Mesendoderm (in vitro differentiated cells): ENCODE measurements at regions not wholly inside any gene's neighbourhood (a gene's known extent, or its start where the extent isn't known, plus 50 kb on each side); places are given as distances from the start of the nearest gene placed in this dataset.
"Not testable (repeated sequence)": the region's sequence is repeated elsewhere in the genome, so short reads cannot be mapped to it uniquely, and the experiment has no call there.

Experiments used
- DNase-seq: peaks from one replicate; pipeline ENCODE4 v3.0.0; 2013
- H2AK5ac ChIP-seq: 2 replicates; pipeline ENCODE4 v1.6.1; 2013; ENCODE audit warnings: low read length, inconsistent platforms
- H2BK120ac ChIP-seq: 2 replicates; pipeline ENCODE4 v1.6.1; 2013; ENCODE audit warnings: low read depth, mild to moderate bottlenecking, low read length, moderate library complexity, mixed read lengths
- H2BK15ac ChIP-seq: replicated peaks from 2 replicates; pipeline ENCODE4 v1.6.1; 2013; ENCODE audit warnings: low read depth, mild to moderate bottlenecking, moderate library complexity
- H2BK5ac ChIP-seq: 2 replicates; pipeline ENCODE4 v1.6.1; 2013; ENCODE audit warnings: low read length, inconsistent platforms
- H3K18ac ChIP-seq: 2 replicates; pipeline ENCODE4 v1.6.1; 2013; ENCODE audit warnings: mild to moderate bottlenecking, low read length, mixed read lengths
- H3K23ac ChIP-seq: one replicate; pipeline ENCODE4 v1.6.1; 2013; ENCODE audit warnings: low read length
- H3K27ac ChIP-seq: 2 replicates; pipeline ENCODE4 v1.5.1; 2013; ENCODE audit warnings: low read depth, mild to moderate bottlenecking, inconsistent platforms, low read length, moderate library complexity
- H3K27me3 ChIP-seq: 2 replicates; pipeline ENCODE4 v1.6.1; 2013; ENCODE audit warnings: low read length, control low read depth, mild to moderate bottlenecking, inconsistent platforms; ENCODE audit not compliant: insufficient read depth, poor library complexity
- H3K36me3 ChIP-seq: 2 replicates; pipeline ENCODE4 v1.6.1; 2013; ENCODE audit warnings: low read length, inconsistent platforms; ENCODE audit not compliant: control insufficient read depth, insufficient read depth
- H3K4ac ChIP-seq: one replicate; pipeline ENCODE4 v1.6.1; 2013; ENCODE audit warnings: low read depth, mild to moderate bottlenecking, low read length, moderate library complexity
- H3K4me1 ChIP-seq: 2 replicates; pipeline ENCODE4 v1.6.1; 2013; ENCODE audit warnings: low read depth, low read length, inconsistent platforms; ENCODE audit not compliant: control insufficient read depth
- H3K4me2 ChIP-seq: 2 replicates; pipeline ENCODE4 v1.6.1; 2013; ENCODE audit warnings: low read length
- H3K4me3 ChIP-seq: 2 replicates; pipeline ENCODE4 v1.5.1; 2013; ENCODE audit warnings: mild to moderate bottlenecking, low read length
- H3K56ac ChIP-seq: one replicate; pipeline ENCODE4 v1.6.1; 2013; ENCODE audit warnings: low read length
- H3K79me1 ChIP-seq: 2 replicates; pipeline ENCODE4 v1.6.1; 2013; ENCODE audit warnings: low read length, inconsistent platforms
- H3K79me2 ChIP-seq: 2 replicates; pipeline ENCODE4 v1.6.1; 2013; ENCODE audit warnings: mild to moderate bottlenecking, low read length; ENCODE audit not compliant: control insufficient read depth, insufficient read depth
- H3K9ac ChIP-seq: 2 replicates; pipeline ENCODE4 v1.6.1; 2013; ENCODE audit warnings: low read length, inconsistent platforms
- H4K5ac ChIP-seq: one replicate; pipeline ENCODE4 v1.6.1; 2013; ENCODE audit warnings: low read length
- H4K8ac ChIP-seq: one replicate; pipeline ENCODE4 v1.6.1; 2013; ENCODE audit warnings: low read depth, mild to moderate bottlenecking, control low read depth, low read length, moderate library complexity
- WGBS: extraction: QIAGEN DNeasy Blood & Tissue Kit; methylation state at CpG from one replicate; pipeline ENCODE4 v1.1.7; 2013; ENCODE audit warnings: low lambda C conversion rate, missing lambda C conversion rate; ENCODE audit not compliant: insufficient coverage; ENCODE audit errors: extremely low coverage; 5-methylcytosine and 5-hydroxymethylcytosine counted together

DNA sequence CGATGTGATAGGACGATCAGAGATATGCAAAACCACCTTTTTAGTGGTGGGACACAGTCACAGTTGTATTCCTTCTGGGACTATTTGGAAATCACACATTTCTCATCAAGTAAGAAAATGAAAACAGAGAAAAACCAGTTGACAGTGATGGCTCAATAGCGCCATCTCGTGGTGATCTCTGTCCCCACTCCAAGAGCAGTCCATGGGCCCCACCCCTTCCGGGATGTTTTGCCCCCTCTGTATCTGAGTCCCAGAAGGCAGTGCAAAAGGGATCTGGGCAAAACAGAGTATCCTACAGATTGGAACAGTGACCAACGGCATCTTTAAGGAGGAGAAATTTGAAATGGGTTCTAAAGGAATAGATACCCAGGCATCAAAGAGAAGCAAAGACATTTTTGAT, 155.5 kb downstream of the NPIPA8 start:
- not testable (repeated sequence) for H3K4ac ChIP-seq, H3K4me3 ChIP-seq, H2BK15ac ChIP-seq, H2AK5ac ChIP-seq, H3K18ac ChIP-seq, H3K79me1 ChIP-seq, H4K8ac ChIP-seq, H3K79me2 ChIP-seq, H3K27me3 ChIP-seq, H3K56ac ChIP-seq, H3K4me1 ChIP-seq, H2BK120ac ChIP-seq, H3K9ac ChIP-seq, H4K5ac ChIP-seq, DNase-seq, H3K23ac ChIP-seq, H3K4me2 ChIP-seq, H3K36me3 ChIP-seq, H3K27ac ChIP-seq, H2BK5ac ChIP-seq
- no CpG with 5 or more reads among the region's 6 CpGs for WGBS

DNA sequence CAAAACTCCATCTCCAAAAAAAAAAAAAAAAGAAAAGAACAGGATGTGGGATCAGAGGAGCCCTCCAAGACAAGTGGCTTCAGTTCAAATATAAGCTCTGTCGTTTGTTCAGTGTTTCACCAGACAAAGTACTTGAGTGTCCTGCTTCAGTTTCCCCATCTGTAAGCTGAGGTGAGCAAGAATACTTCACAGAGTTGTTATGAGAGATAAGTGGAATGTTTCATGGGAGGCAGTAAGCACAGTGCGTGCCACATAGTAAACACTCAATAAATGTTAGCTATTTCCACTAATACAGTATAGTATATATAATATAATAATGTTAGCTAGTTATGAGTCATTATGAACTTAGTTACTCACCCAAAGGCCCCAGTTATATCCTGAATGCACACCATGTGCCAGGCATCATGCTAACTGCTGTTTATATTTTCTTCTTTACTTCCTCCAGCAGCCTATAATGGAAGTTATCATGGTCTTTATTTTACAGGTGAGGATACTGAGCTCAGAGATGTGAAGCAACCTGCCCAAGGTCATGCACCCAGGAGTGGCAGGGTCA, 162.5 kb downstream of the NPIPA8 start:
- not testable (repeated sequence) for H3K4me2 ChIP-seq, H3K79me1 ChIP-seq, H2BK120ac ChIP-seq, H3K23ac ChIP-seq, H4K5ac ChIP-seq, H3K4ac ChIP-seq, H3K4me3 ChIP-seq, DNase-seq, H2AK5ac ChIP-seq, H3K27me3 ChIP-seq, H3K56ac ChIP-seq, H4K8ac ChIP-seq, H2BK5ac ChIP-seq, H3K18ac ChIP-seq, H3K79me2 ChIP-seq, H3K27ac ChIP-seq, H2BK15ac ChIP-seq, H3K36me3 ChIP-seq, H3K9ac ChIP-seq, H3K4me1 ChIP-seq
- WGBS = no CpG with 5 or more reads among the region's 2 CpGs

DNA sequence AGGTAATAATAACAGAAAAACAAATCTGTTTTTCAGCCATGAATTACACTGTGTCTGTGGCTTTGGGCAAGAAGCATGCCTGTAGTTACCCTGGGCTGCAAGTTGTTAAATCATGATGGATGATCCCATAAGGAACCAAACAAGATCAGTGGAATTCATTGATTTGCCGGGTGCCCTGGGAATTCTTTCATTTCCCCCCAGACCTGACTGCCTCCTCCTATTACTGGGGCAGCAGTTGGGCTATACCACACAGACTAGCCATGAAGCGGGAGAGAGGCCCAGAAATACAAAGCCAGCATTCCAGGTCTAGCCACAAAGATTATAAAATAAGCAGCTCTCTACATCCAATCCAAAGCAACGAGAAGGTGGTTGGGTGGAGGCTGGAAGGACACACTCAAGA, 174.2 kb downstream of the NPIPA8 start:
- not testable (repeated sequence) for H3K9ac ChIP-seq, H3K4me1 ChIP-seq, H3K27ac ChIP-seq, H3K4me2 ChIP-seq, DNase-seq, H3K36me3 ChIP-seq, H3K79me1 ChIP-seq, H3K79me2 ChIP-seq, H3K23ac ChIP-seq, H3K56ac ChIP-seq, H3K18ac ChIP-seq, H2BK15ac ChIP-seq, H3K4ac ChIP-seq, H2AK5ac ChIP-seq, H3K4me3 ChIP-seq, H4K8ac ChIP-seq, H4K5ac ChIP-seq, H2BK120ac ChIP-seq, H3K27me3 ChIP-seq, H2BK5ac ChIP-seq
- no CpG with 5 or more reads among the region's 3 CpGs for WGBS

DNA sequence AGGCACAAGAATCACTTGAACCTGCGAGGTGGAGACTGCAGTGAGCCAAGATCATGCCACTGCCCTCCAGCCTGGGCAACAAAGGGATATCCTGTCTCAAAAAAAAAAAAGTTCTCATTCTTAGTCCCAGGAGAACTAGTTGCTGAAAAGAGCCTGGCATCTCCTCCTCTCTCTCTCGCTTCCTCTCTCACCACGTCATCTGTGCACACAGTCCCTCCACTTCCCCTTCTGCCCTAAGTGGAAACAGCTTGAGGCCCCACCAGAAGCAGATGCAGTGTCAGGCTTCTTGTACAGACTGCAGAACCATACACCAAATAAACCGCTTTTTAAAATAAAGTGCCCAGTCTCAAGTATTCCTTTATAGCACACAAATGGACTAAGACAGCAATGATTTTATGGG, 175.3 kb downstream of the NPIPA8 start:
- H3K9ac ChIP-seq, H3K36me3 ChIP-seq, H3K23ac ChIP-seq, H3K4me2 ChIP-seq, H3K4me3 ChIP-seq, H3K79me1 ChIP-seq, H3K4me1 ChIP-seq, H2BK5ac ChIP-seq, H3K27ac ChIP-seq, H3K27me3 ChIP-seq, H2BK15ac ChIP-seq, H2AK5ac ChIP-seq, H3K18ac ChIP-seq, H2BK120ac ChIP-seq, H3K56ac ChIP-seq, H3K4ac ChIP-seq, H4K5ac ChIP-seq, H3K79me2 ChIP-seq, H4K8ac ChIP-seq, DNase-seq: not testable (repeated sequence)
- no CpG with 5 or more reads among the region's 4 CpGs for WGBS

DNA sequence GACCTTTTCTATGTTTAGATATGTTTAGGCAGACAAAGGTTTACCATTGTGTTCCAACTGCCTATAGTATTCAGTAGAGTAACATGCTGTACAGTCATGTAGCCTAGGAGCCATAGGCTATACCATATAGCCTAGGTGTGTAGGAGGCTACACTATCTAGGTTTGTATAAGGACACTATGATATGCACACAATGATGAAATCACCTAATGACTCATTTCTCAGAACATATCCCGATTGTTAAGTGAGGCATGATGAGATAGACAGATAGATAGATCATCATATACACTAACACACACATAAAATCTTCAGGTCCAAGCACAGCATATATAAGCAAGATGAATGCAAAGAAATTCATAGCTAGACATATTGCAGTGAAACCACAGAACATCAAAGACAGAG, 177.4 kb downstream of the NPIPA8 start:
- H3K27me3 ChIP-seq, H2BK15ac ChIP-seq, H4K5ac ChIP-seq, H4K8ac ChIP-seq, H2AK5ac ChIP-seq, H3K56ac ChIP-seq, H3K4me1 ChIP-seq, H3K18ac ChIP-seq, H2BK120ac ChIP-seq, H3K4me3 ChIP-seq, H3K79me1 ChIP-seq, H3K23ac ChIP-seq, H3K4ac ChIP-seq, H2BK5ac ChIP-seq, H3K27ac ChIP-seq, H3K4me2 ChIP-seq, DNase-seq, H3K36me3 ChIP-seq, H3K9ac ChIP-seq, H3K79me2 ChIP-seq: not testable (repeated sequence)
- WGBS = no CpG with 5 or more reads among the region's 1 CpG

DNA sequence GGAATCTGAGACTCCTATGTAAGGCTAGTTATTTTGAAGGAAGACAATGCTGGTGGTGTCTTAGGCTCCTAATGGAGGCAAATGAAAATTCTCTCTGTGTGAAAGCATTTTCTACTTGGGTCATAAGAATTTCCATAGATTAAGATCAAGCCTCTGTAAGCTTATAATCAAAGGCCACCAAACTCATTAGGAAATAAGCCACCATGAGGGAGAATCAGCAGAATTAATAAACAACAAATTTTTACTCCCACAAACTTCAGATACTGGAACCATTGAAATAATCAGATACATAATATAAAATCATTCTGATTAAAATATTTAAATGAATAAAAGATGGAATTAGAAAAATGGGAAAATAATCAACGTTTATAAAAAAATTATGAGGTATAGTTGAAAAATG, 178.7 kb downstream of the NPIPA8 start:
- not testable (repeated sequence) for H3K36me3 ChIP-seq, H2BK15ac ChIP-seq, H3K23ac ChIP-seq, H3K4me3 ChIP-seq, H3K56ac ChIP-seq, H2BK120ac ChIP-seq, H3K4me1 ChIP-seq, H3K4ac ChIP-seq, H2AK5ac ChIP-seq, H3K4me2 ChIP-seq, H3K79me2 ChIP-seq, H3K27me3 ChIP-seq, H3K9ac ChIP-seq, H4K5ac ChIP-seq, H2BK5ac ChIP-seq, H4K8ac ChIP-seq, H3K79me1 ChIP-seq, H3K18ac ChIP-seq, DNase-seq, H3K27ac ChIP-seq
- WGBS = 100% methylated on average over 1 of the region's 1 CpG
